Adipocyte (in vitro differentiated cells): ENCODE measurements at regions not wholly inside any gene's neighbourhood (a gene's known extent, or its start where the extent isn't known, plus 50 kb on each side); places are given as distances from the start of the nearest gene placed in this dataset.
A peak's percentile ranks its signal among the peaks of the same experiment; 100 is the strongest.

ENCODE experiments used
- DNase-seq: peaks from one replicate; pipeline ENCODE4 v3.0.0-alpha.2; 2015; ENCODE audit warnings: low read depth
- H3K27me3 ChIP-seq: replicated peaks from 2 replicates; pipeline ENCODE4 v1.7.0; 2013; ENCODE audit warnings: mild to moderate bottlenecking, low read length, moderate library complexity; ENCODE audit not compliant: control insufficient read depth, insufficient read depth
- H3K36me3 ChIP-seq: 2 replicates; pipeline ENCODE4 v1.7.0; 2013; ENCODE audit warnings: low read length, mild to moderate bottlenecking, moderate library complexity; ENCODE audit not compliant: control insufficient read depth, insufficient read depth, severe bottlenecking
- H3K4me1 ChIP-seq: 2 replicates; pipeline ENCODE4 v1.7.0; 2013; ENCODE audit warnings: mild to moderate bottlenecking, low read length, moderate library complexity; ENCODE audit not compliant: control insufficient read depth, insufficient read depth
- H3K4me3 ChIP-seq: 2 replicates; pipeline ENCODE4 v1.7.0; 2013; ENCODE audit warnings: mild to moderate bottlenecking, low read length, moderate library complexity
- H3K9ac ChIP-seq: 2 replicates; pipeline ENCODE4 v1.7.0; 2013; ENCODE audit warnings: mild to moderate bottlenecking, low read length, moderate library complexity
- H3K9me3 ChIP-seq: 2 replicates; pipeline ENCODE4 v1.7.0; 2013; ENCODE audit warnings: mild to moderate bottlenecking, low read length, moderate library complexity; ENCODE audit not compliant: control insufficient read depth

DNA sequence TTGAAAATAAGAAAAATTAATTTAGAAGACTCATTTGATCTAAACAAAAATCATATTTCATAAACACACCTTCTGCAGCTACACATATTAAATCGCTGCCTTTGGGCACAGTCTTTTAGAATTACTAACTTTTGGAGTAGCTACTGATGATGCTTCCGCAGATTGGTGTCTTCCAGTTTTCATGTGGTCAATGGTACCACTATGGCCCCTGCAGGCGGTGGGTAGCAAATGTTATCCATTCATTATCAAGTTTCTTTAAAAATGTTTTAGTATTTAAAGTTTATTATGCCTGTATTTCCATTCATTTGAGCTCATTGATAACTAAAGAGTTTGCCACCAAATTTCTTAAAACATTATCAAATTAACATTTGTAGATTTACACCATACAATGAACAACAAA lies 122.9 kb upstream of the GRAMD2B start:
- H3K27me3 ChIP-seq = no peaks in the 10 kb centered on the region
- no peaks in the 10 kb centered on the region for H3K4me1 ChIP-seq
- H3K9me3 ChIP-seq = peaks cover 8% of the 10 kb centered on the region
- no peak overlapping the region for H3K4me3 ChIP-seq
- DNase-seq = no peak
- no peaks in the 10 kb centered on the region for H3K36me3 ChIP-seq
- no peak overlapping the region for H3K9ac ChIP-seq

GRCh38 chr5:126301056-126301455 lies 122.2 kb upstream of the GRAMD2B start:
- H3K4me3 ChIP-seq = no peak overlapping the region
- peaks cover 8% of the 10 kb centered on the region for H3K9me3 ChIP-seq

DNA sequence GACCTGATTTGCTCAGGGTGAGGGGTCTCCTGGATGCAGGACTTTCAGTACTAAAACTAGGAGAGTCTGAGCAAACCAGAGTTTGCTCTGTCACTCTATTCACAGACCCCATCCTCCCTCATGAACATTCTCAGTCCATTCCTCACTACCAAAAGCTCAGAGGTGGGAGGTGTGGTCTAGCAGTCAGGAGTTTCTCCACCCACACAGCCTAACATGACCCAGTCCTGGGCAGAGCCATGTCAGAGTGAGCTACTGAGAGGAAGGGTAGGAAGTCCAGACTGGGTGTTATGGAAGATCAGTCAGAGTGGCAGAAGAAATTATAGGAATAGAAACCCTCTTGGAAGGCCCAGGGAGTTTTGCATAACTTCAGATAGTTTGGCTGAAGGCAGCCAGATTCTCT lies 113.3 kb upstream of the GRAMD2B start:
- no peak overlapping the region for H3K9ac ChIP-seq
- no peaks in the 10 kb centered on the region for H3K4me1 ChIP-seq
- peak; percentile 1 for DNase-seq
- H3K27me3 ChIP-seq = no peaks in the 10 kb centered on the region
- no peaks in the 10 kb centered on the region for H3K36me3 ChIP-seq
- peaks cover 2% of the 10 kb centered on the region for H3K9me3 ChIP-seq
- no peak overlapping the region for H3K4me3 ChIP-seq

More at GRCh38 chr5:126301056-126301455, 122.2 kb upstream of the GRAMD2B start:
- no peaks in the 10 kb centered on the region for H3K36me3 ChIP-seq
- DNase-seq = peak; percentile 6
- no peak overlapping the region for H3K9ac ChIP-seq
- H3K27me3 ChIP-seq = no peaks in the 10 kb centered on the region
- H3K4me1 ChIP-seq = no peaks in the 10 kb centered on the region

DNA sequence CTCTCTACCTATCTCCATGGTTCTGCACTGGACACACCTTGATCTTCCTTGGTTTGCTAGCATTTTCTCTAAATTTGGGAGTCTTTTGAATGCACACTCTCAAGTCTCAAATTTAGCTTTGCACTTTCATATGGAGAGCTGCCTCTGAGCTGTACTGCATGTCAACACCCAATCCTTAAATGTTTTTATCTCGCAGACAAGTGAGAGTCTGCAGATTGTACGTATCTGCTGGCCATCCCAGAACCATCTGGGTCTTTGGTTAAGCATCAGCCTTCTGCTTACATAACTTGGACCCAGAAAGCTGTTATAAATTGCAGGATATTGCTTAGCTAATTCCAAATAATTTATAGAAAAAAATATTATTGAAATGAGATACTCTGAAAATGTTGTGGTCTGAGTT lies 111.4 kb upstream of the GRAMD2B start:
- H3K9ac ChIP-seq = no peak overlapping the region

DNA sequence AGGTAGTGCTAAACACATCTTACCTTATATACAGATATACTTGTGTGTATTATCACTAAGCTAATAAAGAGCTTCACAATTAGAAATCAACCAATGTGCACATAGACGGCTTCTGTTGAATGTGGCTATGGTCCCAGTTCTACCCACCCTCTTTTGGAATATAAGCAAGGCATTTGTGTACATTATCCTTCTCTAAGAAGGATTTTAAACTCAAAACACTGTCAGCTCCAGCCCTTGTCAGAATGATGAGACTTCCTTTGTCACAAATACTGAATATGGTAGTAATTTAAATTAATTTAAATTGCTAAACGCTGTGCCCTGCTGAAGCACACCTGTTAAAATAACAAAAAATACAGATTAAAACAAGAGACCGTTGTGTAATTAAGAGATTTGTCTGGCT lies 107.9 kb upstream of the GRAMD2B start:
- no peaks in the 10 kb centered on the region for H3K9me3 ChIP-seq
- no peak for DNase-seq
- H3K27me3 ChIP-seq = no peaks in the 10 kb centered on the region
- H3K36me3 ChIP-seq = no peaks in the 10 kb centered on the region
- no peaks in the 10 kb centered on the region for H3K4me1 ChIP-seq
- no peak overlapping the region for H3K4me3 ChIP-seq
- H3K9ac ChIP-seq = no peak overlapping the region

More for the DNA sequence above, 111.4 kb upstream of the GRAMD2B start:
- H3K27me3 ChIP-seq = no peaks in the 10 kb centered on the region
- H3K4me3 ChIP-seq = no peak overlapping the region
- no peaks in the 10 kb centered on the region for H3K36me3 ChIP-seq
- no peak for DNase-seq
- no peaks in the 10 kb centered on the region for H3K4me1 ChIP-seq
- no peaks in the 10 kb centered on the region for H3K9me3 ChIP-seq

DNA sequence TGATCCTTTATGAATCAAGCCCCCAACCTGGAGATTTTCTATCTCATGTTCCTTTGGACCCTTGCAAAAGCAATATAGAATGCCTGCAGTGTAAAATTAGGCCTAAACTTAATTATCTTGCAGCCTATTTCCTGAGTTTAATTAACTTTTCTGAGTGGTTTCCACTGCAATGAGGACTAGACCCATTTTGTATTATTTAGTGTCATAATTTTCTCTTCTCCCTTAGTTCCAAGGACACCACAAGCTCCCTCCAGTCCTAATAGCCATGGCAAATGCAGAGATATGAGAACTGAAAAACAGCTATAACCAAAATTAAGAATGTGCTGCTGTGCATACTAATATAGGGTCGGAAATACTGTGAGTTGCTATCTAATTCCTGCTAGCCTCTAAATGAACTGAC lies 90.9 kb upstream of the GRAMD2B start:
- Histone ChIP-seq H3K9ac (no peak overlapping the region), H3K4me1 (peaks cover 11% of the 10 kb centered on the region), H3K36me3 (no peaks in the 10 kb centered on the region), H3K4me3 (no peak overlapping the region), H3K9me3 (no peaks in the 10 kb centered on the region), H3K27me3 (no peaks in the 10 kb centered on the region)
- DNase-seq = no peak

- no peak overlapping the region for H3K9ac ChIP-seq
- peaks cover 11% of the 10 kb centered on the region for H3K4me1 ChIP-seq
- no peak overlapping the region for H3K4me3 ChIP-seq
- no peaks in the 10 kb centered on the region for H3K9me3 ChIP-seq
- no peaks in the 10 kb centered on the region for H3K27me3 ChIP-seq
- H3K36me3 ChIP-seq = no peaks in the 10 kb centered on the region
- DNase-seq = no peak
These were observed 88.4 kb upstream of the GRAMD2B start for GRCh38 chr5:126334760-126335159.

DNA sequence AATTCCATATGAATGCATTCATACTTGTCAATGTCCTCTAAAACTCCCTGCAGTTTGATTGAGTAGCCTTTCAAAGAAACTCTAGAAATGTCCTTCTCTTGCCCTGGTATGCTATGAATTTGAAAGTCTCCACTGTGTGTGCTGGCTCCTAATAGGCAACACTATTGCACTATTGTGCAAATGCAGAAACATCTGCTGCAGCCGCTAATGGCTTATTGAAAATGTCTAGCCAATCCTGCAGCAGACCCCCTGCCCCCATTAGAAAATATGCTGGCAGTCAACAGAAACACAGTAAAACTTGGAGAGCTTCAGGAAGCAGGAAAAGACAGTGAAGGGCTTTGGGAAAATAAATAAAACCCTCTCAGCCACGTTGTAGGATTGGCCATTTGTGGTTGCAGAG lies 87.3 kb upstream of the GRAMD2B start:
- DNase-seq = peak; percentile 61
- Histone ChIP-seq H3K27me3 (no peaks in the 10 kb centered on the region), H3K9ac (no peak overlapping the region), H3K36me3 (no peaks in the 10 kb centered on the region), H3K4me3 (no peak overlapping the region), H3K9me3 (no peaks in the 10 kb centered on the region), H3K4me1 (peaks cover 11% of the 10 kb centered on the region)

DNA sequence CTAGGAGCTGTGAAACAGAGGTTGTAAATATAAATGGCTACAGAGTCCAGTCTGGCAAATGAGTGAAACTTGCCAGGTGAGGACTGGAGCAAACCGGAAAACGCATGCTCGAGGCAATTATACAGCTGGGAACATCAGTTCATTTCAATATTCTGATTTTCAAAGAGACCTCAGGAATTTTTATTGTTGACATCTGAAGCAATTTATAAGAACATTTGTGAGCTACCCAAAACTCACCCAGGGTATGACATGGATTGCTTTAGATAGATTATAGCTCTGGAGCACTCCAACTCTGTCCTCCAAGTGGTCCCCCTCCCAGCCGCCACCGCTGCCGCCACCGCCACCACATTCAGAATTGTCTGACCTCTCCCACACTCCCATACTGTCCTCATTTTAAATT lies 84.6 kb upstream of the GRAMD2B start:
- no peaks in the 10 kb centered on the region for H3K36me3 ChIP-seq
- no peaks in the 10 kb centered on the region for H3K9me3 ChIP-seq
- no peaks in the 10 kb centered on the region for H3K27me3 ChIP-seq
- H3K4me3 ChIP-seq = no peak overlapping the region
- H3K9ac ChIP-seq = peak overlapping the region; percentile 6
- H3K4me1 ChIP-seq = peaks cover 11% of the 10 kb centered on the region
- no peak for DNase-seq

GRCh38 chr5:126339215-126339805 lies 83.9 kb upstream of the GRAMD2B start:
- Histone ChIP-seq H3K27me3 (no peaks in the 10 kb centered on the region), H3K9me3 (no peaks in the 10 kb centered on the region), H3K36me3 (no peaks in the 10 kb centered on the region), H3K9ac (peak overlapping the region; percentile 23), H3K4me3 (no peak overlapping the region), H3K4me1 (peaks cover 11% of the 10 kb centered on the region)
- peak; percentile 88 for DNase-seq

DNA sequence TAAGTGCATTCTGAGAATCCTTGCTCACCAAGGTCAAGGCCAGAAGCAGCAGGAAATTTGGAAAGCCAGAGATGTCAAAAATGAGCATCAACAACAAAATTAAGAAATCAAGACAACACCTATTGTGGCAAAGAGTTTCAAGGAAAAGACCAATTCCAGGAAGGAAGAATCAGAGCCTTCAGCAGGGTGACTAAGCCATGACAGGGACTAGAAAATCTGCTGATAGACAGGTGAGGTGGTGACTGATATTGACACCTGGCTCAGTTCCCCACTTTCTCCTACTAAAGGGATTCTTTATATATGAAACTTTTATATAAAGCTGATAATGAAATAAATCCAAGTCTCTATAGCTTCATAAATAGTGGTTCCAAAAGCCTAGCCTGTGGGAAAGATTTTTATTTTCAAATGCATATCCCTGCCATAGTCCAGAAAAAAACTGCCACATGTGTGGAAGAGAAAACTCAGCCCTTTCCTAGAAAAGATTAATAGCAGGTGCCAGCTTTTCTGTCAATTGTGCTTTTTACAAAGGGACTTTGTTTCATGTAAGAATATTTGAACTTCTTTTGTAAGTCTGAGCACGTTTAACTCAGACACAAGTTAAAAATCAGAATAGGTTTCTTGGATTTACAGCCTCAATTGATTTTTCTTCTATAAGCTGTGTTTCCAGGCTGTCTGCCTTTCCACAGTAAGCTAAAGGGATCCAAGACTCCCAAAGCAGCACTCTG lies 81.1 kb upstream of the GRAMD2B start:
- H3K36me3 ChIP-seq = no peaks in the 10 kb centered on the region
- H3K9me3 ChIP-seq = no peaks in the 10 kb centered on the region
- no peak overlapping the region for H3K4me3 ChIP-seq
- no peak overlapping the region for H3K9ac ChIP-seq
- DNase-seq = no peak
- H3K27me3 ChIP-seq = no peaks in the 10 kb centered on the region
- H3K4me1 ChIP-seq = no peaks in the 10 kb centered on the region
